H1 (cell line): ENCODE measurements at regions not wholly inside any gene's neighbourhood (a gene's known extent, or its start where the extent isn't known, plus 50 kb on each side); places are given as distances from the start of the nearest gene placed in this dataset.

Source experiments
- EP300 ChIP-seq, 2 experiments: IDR thresholded peaks; 1 replicate in 1 of 2; 2 replicates in 1 of 2; pipeline ENCODE4 v1.6.1; 2011 to 2012; ENCODE audit warnings: low read depth in 2 of 2, low read length in 2 of 2, mild to moderate bottlenecking in 2 of 2, borderline replicate concordance in 1 of 2, inconsistent platforms in 1 of 2, moderate library complexity in 1 of 2
- EZH2 ChIP-seq: fragments of 200-600 bp; sonication (generic); IDR thresholded peaks from 2 replicates; pipeline ENCODE4 v1.7.1; 2012; ENCODE audit warnings: low read depth, mild to moderate bottlenecking, moderate library complexity, low read length, inconsistent platforms; ENCODE audit not compliant: severe bottlenecking
- JUND ChIP-seq: IDR thresholded peaks from 2 replicates; pipeline ENCODE4 v1.6.1; 2011; ENCODE audit warnings: mild to moderate bottlenecking, improper control_type of control experiment, low read length
- KDM4A ChIP-seq: IDR thresholded peaks from one replicate; pipeline ENCODE4 v1.7.1; 2012; ENCODE audit warnings: low read depth, mild to moderate bottlenecking, moderate library complexity, low read length, inconsistent platforms; ENCODE audit not compliant: severe bottlenecking
- RAD21 ChIP-seq, 2 experiments: IDR thresholded peaks in 1 of 2; conservative IDR thresholded peaks in 1 of 2; 2 replicates each; pipeline ENCODE4 v1.6.1; 2011; ENCODE audit warnings: low read depth in 2 of 2, low read length in 2 of 2, improper control_type of control experiment in 1 of 2, inconsistent platforms in 1 of 2, mild to moderate bottlenecking in 1 of 2, moderate library complexity in 1 of 2
- RBBP5 ChIP-seq: IDR thresholded peaks from 2 replicates; pipeline ENCODE4 v1.7.1; 2012; ENCODE audit warnings: low read depth, mild to moderate bottlenecking, inconsistent platforms, low read length, moderate library complexity, borderline replicate concordance
- SP2 ChIP-seq: IDR thresholded peaks from 2 replicates; pipeline ENCODE4 v1.6.1; 2012; ENCODE audit warnings: mild to moderate bottlenecking, low read length, inconsistent platforms
- SUZ12 ChIP-seq: fragments of 200-600 bp; sonication (generic); IDR thresholded peaks from 2 replicates; pipeline ENCODE4 v1.6.1; 2012; ENCODE audit warnings: mild to moderate bottlenecking, inconsistent platforms, low read length, moderate library complexity, mixed read lengths
- YY1 ChIP-seq: IDR thresholded peaks from 2 replicates; pipeline ENCODE4 v1.6.1; 2011; ENCODE audit warnings: low read depth, mild to moderate bottlenecking, low read length
- TF ChIP-seq, protein P1 (sequence below), 3 experiments: IDR thresholded peaks; 1 replicate in 2 of 3; 2 replicates in 1 of 3; pipeline versions ENCODE4 v1.5.1 to v1.6.1; 2011; ENCODE audit warnings: low read length in 3 of 3, mild to moderate bottlenecking in 3 of 3, inconsistent platforms in 2 of 3, low read depth in 1 of 3, moderate library complexity in 1 of 3; ENCODE audit not compliant: insufficient read depth in 1 of 3; ENCODE audit errors: control extremely low read depth in 1 of 3

DNA sequence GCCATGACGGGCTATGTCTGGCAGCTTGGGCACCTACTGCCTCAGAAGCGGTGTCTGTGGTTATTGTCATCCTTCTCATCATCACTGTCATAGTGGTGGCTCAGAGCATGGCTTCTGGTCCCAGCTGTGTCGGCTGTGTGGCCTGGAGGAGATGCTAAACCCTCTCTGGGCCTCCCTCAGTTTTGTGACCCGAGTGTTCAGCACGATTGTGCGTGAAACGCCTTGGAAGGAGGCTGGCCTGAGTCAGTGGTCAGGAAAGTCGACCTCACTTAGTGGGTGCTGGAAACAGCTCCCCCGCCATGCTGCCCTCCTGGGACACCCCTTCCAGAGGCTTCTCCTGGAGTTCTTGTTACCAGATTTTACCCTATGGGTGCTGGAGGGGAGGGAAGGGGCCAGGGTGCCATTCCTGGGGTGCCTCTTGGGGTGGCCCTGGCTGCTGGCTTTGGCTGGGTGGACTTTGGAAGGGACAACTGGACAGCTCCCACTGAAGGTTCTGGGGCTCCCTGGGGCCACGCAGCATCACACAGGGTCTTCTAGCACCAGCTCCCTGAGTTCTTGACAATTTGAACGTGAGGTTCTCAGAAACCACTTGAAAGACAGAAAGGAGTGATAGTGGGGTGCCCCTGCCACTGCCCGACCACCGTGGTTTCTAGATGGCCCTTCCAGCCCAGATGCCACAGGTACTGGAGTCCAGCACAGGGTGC, 226.5 kb upstream of the GSE1 start:
- TF ChIP-seq, protein P1, sequence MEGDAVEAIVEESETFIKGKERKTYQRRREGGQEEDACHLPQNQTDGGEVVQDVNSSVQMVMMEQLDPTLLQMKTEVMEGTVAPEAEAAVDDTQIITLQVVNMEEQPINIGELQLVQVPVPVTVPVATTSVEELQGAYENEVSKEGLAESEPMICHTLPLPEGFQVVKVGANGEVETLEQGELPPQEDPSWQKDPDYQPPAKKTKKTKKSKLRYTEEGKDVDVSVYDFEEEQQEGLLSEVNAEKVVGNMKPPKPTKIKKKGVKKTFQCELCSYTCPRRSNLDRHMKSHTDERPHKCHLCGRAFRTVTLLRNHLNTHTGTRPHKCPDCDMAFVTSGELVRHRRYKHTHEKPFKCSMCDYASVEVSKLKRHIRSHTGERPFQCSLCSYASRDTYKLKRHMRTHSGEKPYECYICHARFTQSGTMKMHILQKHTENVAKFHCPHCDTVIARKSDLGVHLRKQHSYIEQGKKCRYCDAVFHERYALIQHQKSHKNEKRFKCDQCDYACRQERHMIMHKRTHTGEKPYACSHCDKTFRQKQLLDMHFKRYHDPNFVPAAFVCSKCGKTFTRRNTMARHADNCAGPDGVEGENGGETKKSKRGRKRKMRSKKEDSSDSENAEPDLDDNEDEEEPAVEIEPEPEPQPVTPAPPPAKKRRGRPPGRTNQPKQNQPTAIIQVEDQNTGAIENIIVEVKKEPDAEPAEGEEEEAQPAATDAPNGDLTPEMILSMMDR (IDR thresholded peaks at IDR 0.05; ENCODE audit: control extremely low read depth in 1 of 3, insufficient read depth in 1 of 3, low read depth in 1 of 3, low read length in 3 of 3), result no peak
- no peak for TF ChIP-seq JUND
- TF ChIP-seq EP300 (IDR thresholded peaks at IDR 0.05; ENCODE audit: borderline replicate concordance in 1 of 2, low read depth in 2 of 2, low read length in 2 of 2), result no peak
- no peak for TF ChIP-seq SUZ12
- no peak for TF ChIP-seq RAD21 (IDR thresholded peaks at IDR 0.05 in 1 of 2, conservative IDR thresholded peaks at IDR 0.05 in 1 of 2; ENCODE audit: low read depth in 2 of 2, low read length in 2 of 2)
- TF ChIP-seq SP2, result no peak
- TF ChIP-seq YY1, result no peak
- TF ChIP-seq RBBP5, result no peak
- TF ChIP-seq EZH2, result no peak
- no peak for TF ChIP-seq KDM4A
